ENCODE measurements at regions not wholly inside any gene's neighbourhood (a gene's known extent, or its start where the extent isn't known, plus 50 kb on each side); places are given as distances from the start of the nearest gene placed in this dataset.
"Not testable (repeated sequence)": the region's sequence is repeated elsewhere in the genome, so short reads cannot be mapped to it uniquely, and the experiment has no call there.

- peak; percentile 86 for FAIRE-seq
Measured at GRCh38 chr17:30731210-30732132, 93.0 kb downstream of the CRLF3 start.

GRCh38 chr17:30730837-30731209, 93.7 kb downstream of the CRLF3 start:
- not testable (repeated sequence) for FAIRE-seq

GRCh38 chr17:30730171-30730836, 94.2 kb downstream of the CRLF3 start:
- FAIRE-seq, result not testable (repeated sequence)

- not testable (repeated sequence) for FAIRE-seq
Measured at GRCh38 chr17:30729471-30730170, 94.9 kb downstream of the CRLF3 start.

GRCh38 chr17:30727517-30727916, 97.0 kb downstream of the CRLF3 start:
- not testable (repeated sequence) for FAIRE-seq

GRCh38 chr17:30726734-30727133, 97.8 kb downstream of the CRLF3 start:
- FAIRE-seq, result not testable (repeated sequence)

GRCh38 chr17:30726310-30726709, 98.2 kb downstream of the CRLF3 start:
- FAIRE-seq, result not testable (repeated sequence)

GRCh38 chr17:30724034-30724650, 100.3 kb downstream of the CRLF3 start:
- not testable (repeated sequence) for FAIRE-seq

- FAIRE-seq, result not testable (repeated sequence)
Measured at GRCh38 chr17:30722114-30722780, 102.2 kb downstream of the CRLF3 start.

- not testable (repeated sequence) for FAIRE-seq
Measured at GRCh38 chr17:30720971-30721370, 103.5 kb downstream of the CRLF3 start.

GRCh38 chr17:30720013-30720471, 104.5 kb downstream of the CRLF3 start:
- FAIRE-seq, result no peak

- FAIRE-seq, result not testable (repeated sequence)
Measured at GRCh38 chr17:30719131-30719973, 105.1 kb downstream of the CRLF3 start.

GRCh38 chr17:30718691-30719090, 105.8 kb downstream of the CRLF3 start:
- not testable (repeated sequence) for FAIRE-seq

- FAIRE-seq, result not testable (repeated sequence)
Measured at GRCh38 chr17:30718099-30718447, 106.4 kb downstream of the CRLF3 start.

GRCh38 chr17:30717291-30718098, 107.0 kb downstream of the CRLF3 start:
- FAIRE-seq, result no peak

- FAIRE-seq, result no peak
Measured at GRCh38 chr17:30716461-30717290, 107.8 kb downstream of the CRLF3 start.

GRCh38 chr17:30714825-30715622, 109.5 kb downstream of the CRLF3 start:
- FAIRE-seq, result peak; percentile 27

- not testable (repeated sequence) for FAIRE-seq
Measured at GRCh38 chr17:30713805-30714204, 110.7 kb downstream of the CRLF3 start.

Measured in G401.6 (cell line).